Fibroblast of skin of back (primary cell): ENCODE measurements at regions not wholly inside any gene's neighbourhood (a gene's known extent, or its start where the extent isn't known, plus 50 kb on each side); places are given as distances from the start of the nearest gene placed in this dataset.

Experiments used
- DNase-seq: peaks from one replicate; pipeline ENCODE4 v3.0.0-alpha.2; 2013

- no peak for DNase-seq
Measured at GRCh38 chr13:47421525-47421924, 524.7 kb upstream of the HTR2A start.

DNA sequence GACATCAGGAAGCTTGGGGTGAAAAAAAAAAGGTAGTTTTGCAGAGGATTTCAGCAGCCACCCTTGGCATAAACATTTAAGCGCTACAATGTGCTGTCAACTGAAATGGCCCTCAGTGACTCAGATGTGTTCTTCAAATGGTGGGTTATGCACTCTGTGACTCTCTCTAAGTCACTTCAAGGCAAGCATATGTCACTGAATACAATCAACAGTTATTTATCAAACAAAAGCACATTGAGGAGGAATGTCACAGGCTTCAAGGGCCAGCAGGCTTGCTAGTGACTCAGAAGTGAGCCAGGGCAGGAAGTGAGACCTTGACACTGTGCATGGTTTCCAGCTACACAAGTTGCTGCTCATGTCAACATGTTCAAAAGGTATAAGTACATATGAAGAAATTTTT is 523.7 kb upstream of the HTR2A start:
- peak; percentile 47 for DNase-seq

DNA sequence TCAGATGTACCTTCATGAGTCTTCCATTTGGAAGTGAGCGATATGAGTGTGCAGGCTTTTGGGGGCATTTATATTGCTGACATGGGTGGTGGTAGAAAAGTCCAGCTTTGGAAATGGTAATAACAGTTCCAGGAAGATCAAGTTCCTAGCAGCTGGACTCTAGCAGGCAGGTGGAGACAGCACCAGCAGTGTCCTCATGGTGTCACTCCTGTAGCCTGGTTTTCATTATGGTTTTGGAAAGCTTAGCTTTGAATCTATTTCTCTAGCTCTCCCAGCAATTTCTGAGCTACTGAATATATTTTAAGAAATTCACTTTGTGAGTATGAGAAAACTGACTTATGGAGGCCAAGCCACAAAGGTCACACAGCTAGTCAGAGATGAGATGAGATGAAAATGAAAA is 523.2 kb upstream of the HTR2A start:
- DNase-seq, result no peak

- no peak for DNase-seq
Measured at GRCh38 chr13:47418206-47418920, 521.5 kb upstream of the HTR2A start.

GRCh38 chr13:47417485-47417884 is 520.6 kb upstream of the HTR2A start:
- DNase-seq, result no peak

- DNase-seq, result no peak
Measured at GRCh38 chr13:47415048-47415447, 518.2 kb upstream of the HTR2A start.

GRCh38 chr13:47413526-47413925 is 516.7 kb upstream of the HTR2A start:
- DNase-seq, result no peak

GRCh38 chr13:47413112-47413511 is 516.3 kb upstream of the HTR2A start:
- peak; percentile 39 for DNase-seq

DNA sequence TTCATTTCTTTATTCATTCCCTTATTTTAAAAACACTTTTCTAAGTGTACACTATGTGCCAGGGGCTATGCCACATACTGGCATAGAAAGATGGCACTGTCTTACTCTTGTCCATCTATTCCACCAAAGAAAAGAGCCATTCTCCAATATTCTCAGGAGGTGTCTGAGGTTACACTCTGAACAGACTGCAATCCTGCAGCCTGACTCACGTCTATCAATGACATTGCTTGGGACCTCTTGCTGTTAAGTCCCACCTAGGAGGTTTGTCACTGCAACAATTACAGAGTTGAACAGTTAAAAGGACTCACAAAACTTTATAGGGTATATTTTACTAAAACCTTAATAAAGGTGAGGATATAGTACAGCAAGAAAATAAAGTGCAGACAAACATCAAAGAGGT is 512.9 kb upstream of the HTR2A start:
- no peak for DNase-seq

- no peak for DNase-seq
Measured at GRCh38 chr13:47408546-47409319, 511.9 kb upstream of the HTR2A start.

DNA sequence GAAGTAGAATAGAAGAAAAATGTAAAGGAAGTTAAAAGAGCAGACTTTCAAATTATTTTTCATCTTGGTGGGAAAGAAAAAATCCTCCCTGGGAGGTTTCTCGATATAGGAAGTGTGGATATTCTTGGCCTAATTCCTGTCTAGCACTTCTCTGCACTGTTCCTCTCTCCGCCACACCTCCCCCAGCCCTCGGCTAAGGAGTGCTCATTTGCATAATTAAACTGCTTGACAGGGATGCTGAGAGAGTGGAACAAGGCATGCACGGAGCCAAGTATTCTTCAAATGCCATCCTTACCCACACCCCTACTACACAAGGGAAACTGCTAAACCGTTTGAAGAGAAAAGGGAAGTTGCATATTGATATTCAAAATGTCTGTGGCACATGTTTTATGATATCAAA is 511.0 kb upstream of the HTR2A start:
- DNase-seq, result no peak

DNA sequence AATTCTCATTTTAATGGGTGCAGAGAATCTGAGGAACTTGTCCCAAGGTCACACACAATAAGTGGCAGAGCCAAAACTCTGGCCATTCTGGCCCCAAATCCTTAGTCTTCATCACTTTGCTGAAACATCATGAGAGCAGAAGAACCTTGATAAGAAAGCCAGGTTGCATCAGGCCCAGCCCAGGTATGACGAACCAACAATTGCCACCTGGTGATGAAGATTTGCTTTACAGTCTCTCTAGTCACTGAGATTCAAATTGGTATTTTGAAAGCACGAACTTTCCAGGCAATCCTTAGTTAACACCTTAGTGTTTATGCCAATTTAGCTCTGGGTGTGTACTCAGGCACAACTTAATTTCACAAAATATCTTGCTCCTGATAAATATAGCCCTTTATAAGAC is 502.7 kb upstream of the HTR2A start:
- no peak for DNase-seq

DNA sequence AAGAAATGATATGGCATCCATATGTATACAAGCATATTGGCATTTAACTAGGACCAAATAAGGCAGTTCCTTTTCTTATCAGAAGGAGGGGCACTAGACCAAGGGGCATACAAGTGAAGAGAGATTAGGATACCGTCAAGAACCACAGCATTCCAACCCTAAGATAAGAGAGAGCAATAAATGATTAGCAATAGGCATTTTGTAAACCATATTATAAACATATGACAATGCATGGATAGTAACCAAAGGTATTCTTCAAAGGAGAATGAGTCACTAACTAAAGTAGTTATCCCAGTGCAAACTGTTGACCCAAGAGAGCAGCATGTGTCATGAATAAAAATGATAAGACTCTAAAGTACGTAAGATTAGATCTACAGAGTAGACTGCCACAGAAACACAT is 500.9 kb upstream of the HTR2A start:
- peak; percentile 52 for DNase-seq

DNA sequence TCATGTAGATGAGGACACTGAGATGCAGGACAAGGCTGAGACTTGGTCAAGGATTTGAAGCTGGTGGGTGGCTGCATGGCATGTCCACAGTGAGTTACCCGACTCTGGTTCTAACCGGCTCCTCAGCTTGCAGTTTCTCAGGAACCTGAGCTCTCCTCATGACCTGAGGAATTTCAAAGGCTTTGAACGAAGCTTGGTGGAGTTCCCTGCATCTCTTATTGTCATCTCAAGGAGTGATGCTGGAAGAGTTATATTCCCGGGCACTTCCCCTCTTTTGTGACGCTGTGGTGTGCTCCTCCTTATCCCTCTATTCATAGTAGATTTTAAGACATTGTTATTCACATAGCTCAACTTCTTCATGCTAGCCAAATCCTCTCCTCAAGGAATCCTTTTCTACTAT is 500.1 kb upstream of the HTR2A start:
- DNase-seq, result no peak

DNA sequence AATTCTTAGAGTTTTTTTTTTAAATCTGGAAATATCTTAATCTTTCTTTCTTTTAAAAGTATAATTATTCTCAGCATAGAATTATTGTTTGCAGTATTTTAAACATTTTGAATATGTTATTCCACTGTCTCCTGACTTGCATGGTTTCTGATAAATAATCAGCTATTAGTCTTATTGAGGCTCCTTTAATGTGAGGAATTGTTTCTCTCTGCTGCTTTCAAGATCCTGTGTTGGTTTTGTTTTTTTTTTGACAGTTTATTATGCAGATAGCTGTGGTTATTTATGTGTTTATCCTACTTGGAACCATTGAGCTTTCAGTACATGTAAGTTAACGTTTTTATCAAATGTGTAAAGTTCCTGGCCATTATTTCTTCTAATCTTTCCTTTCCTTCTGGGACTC is 477.9 kb upstream of the HTR2A start:
- no peak for DNase-seq

DNA sequence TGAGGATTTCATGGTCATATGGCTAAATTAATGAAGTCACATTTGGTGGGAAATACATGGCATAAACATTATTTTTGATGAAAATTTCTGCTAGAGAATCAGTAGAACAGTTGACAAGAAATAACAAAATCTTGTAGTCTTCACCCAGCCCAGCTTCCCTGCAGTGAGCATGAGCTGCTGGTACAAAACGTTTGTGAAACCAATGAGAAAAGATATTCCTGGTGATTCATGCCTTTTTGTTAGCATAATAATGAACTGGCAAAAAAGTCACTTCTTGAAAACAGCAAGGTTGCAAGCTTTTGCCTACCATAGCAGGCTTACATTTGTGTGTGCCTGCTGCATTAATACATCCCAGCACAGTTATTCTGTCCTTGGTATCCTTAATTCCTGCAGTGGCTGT is 475.9 kb upstream of the HTR2A start:
- DNase-seq, result no peak

GRCh38 chr13:47351798-47352197 is 454.9 kb upstream of the HTR2A start:
- no peak for DNase-seq

- DNase-seq, result no peak
Measured at GRCh38 chr13:47350334-47351124, 453.7 kb upstream of the HTR2A start.

DNA sequence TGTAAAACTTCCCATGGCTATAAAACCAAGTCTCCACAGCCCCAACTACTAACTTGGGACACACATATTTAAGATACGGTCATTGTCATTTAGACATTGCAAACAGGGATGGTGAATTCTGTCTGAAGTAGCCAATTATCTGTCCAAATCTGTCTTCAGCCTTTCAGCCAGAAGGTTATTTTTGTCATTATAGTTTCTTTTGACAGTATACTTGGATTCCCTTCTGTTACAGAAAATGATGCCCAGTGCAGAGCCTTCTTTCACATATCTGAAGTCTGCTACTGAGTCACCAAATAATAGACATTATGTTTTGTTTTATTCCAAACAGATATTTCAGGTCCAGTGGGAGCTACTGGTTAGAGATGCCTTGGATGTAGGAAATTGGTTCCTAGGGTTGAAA is 452.4 kb upstream of the HTR2A start:
- DNase-seq, result no peak

GRCh38 chr13:47337781-47338507 is 441.1 kb upstream of the HTR2A start:
- DNase-seq, result peak; percentile 94

DNA sequence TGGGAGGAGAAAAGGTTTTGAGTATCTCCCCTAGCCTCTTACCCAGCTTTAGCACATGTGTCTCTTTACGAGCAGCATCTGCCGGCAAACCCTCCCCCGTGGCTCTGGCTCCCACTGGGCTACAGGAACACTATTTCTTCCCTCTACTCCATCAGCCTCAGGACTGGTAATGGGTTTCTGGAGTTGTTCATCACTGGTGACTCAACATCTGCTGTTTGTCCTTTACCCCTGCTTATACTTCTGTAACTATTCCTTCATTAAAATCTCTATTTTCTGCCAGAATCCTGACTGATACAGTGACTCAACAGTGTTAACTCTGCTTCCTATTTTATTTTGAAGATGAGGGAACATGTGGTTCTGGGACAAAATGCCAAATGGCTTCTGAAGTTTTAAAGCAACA is 437.3 kb upstream of the HTR2A start:
- DNase-seq, result peak; percentile 88

- DNase-seq, result peak; percentile 87
Measured at GRCh38 chr13:47332149-47332548, 435.3 kb upstream of the HTR2A start.

DNA sequence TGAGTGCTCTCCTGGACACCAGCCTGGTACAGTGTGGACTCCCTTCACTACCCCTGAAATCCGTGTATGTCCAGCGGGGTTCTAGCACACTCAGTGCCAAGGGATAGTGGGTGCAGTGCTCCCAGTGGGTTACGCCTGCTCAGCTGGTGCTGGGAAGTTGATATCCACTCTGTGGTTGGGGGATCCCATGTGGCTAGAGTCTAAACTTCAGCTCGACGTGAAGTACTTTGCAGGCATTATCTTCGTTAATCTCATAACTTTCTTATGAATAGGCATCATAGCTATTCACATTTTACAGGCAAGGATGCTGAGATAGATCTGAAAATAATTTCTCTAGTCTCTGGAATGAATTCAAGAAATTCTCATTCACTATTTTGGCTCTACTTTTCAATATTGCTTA is 433.2 kb upstream of the HTR2A start:
- no peak for DNase-seq
